ENCODE measurements at regions not wholly inside any gene's neighbourhood (a gene's known extent, or its start where the extent isn't known, plus 50 kb on each side); places are given as distances from the start of the nearest gene placed in this dataset.
A peak's percentile ranks its signal among the peaks of the same experiment; 100 is the strongest.

DNA sequence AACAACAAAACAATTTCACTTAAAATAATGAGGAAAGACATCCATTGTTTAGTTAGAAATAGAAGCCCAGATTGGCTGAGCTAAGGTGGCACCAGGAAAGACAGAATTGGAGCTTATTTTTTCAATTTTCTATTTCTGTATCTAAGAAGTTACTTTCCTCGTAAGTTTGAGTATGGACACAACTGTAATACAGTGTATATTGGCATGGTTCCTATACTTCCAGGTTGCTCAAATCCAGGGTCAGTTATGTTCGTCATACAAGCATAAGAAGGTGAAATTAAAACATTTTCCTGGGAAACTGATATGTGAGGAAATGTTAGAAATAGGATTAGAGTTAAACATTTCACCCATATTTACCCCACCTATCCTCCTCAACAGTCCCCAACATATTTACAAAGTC is 170.4 kb upstream of the AGA start:
- no peak for DNase-seq (ENCODE audit: low read depth)
- H3K4me3 ChIP-seq (ENCODE audit: low read depth, low read length): no peak overlapping the region
- TF ChIP-seq, protein P1, sequence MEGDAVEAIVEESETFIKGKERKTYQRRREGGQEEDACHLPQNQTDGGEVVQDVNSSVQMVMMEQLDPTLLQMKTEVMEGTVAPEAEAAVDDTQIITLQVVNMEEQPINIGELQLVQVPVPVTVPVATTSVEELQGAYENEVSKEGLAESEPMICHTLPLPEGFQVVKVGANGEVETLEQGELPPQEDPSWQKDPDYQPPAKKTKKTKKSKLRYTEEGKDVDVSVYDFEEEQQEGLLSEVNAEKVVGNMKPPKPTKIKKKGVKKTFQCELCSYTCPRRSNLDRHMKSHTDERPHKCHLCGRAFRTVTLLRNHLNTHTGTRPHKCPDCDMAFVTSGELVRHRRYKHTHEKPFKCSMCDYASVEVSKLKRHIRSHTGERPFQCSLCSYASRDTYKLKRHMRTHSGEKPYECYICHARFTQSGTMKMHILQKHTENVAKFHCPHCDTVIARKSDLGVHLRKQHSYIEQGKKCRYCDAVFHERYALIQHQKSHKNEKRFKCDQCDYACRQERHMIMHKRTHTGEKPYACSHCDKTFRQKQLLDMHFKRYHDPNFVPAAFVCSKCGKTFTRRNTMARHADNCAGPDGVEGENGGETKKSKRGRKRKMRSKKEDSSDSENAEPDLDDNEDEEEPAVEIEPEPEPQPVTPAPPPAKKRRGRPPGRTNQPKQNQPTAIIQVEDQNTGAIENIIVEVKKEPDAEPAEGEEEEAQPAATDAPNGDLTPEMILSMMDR (IDR thresholded peaks at IDR 0.05; ENCODE audit: insufficient read depth, low read length): no peak

DNA sequence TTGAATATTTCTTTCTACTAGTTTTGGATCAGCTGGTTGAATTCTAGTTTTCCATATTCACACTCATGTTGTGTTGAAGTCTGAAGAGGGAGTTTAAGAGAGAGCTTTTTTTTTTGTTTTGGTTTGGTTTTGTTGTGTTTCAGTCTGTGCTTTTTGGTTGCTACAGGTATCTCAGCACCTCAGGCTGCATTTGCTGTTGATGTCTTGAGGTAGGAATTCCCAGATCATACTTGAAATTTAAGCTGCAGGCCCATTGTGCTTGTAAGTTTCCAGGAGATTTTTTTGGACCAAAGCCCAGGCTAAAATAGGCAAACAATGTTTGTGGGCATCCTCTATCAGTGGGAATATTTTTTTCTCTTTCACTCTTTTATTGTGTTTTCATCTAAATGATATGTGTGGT is 190.2 kb upstream of the AGA start:
- H3K4me3 ChIP-seq (ENCODE audit: low read depth, low read length): no peak overlapping the region
- TF ChIP-seq, protein P1 (IDR thresholded peaks at IDR 0.05; ENCODE audit: insufficient read depth, low read length): no peak
- peak; percentile 0 for DNase-seq (ENCODE audit: low read depth)

DNA sequence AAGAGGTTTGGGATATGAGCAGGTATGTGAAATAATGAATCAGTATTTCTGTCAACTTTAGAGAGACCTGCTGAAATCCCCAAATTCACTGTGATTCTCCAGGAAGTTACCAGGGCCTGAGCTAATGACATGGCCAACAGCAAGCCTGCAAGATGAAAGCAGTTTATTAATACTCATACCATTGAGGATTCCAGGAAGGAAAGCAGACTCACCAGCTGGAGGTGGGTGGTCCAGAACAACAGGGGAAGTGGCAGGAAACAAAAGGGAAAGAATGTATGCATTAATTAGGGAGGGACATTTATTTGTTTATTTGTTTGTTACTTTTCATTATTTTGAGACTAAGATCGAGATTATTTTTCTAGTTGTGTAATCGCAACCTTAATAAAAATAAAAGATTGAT is 196.6 kb upstream of the AGA start:
- no peak overlapping the region for H3K4me3 ChIP-seq (ENCODE audit: low read depth, low read length)
- TF ChIP-seq, protein P1 (IDR thresholded peaks at IDR 0.05; ENCODE audit: insufficient read depth, low read length): no peak
- DNase-seq (ENCODE audit: low read depth): no peak

DNA sequence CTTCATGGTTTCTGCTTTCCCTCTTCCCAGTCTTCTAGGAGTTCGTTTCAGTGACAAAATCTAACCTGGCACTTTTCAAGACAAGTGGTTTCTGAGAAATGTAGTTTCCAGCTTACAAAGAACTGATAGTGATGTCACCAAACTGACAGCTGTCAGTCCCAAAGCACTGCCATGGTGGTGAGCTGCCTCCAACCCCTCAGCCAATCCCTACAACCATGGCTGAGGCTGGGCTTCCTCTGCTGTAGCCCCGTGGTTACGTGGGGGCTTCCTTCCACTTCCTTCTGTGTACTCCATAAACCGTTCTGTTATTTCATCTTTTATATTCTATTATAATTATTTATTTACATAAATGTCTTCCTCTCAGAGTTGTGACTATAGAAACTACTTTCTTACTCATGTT is 198.6 kb upstream of the AGA start:
- TF ChIP-seq, protein P1 (IDR thresholded peaks at IDR 0.05; ENCODE audit: insufficient read depth, low read length): no peak
- no peak overlapping the region for H3K4me3 ChIP-seq (ENCODE audit: low read depth, low read length)

DNA sequence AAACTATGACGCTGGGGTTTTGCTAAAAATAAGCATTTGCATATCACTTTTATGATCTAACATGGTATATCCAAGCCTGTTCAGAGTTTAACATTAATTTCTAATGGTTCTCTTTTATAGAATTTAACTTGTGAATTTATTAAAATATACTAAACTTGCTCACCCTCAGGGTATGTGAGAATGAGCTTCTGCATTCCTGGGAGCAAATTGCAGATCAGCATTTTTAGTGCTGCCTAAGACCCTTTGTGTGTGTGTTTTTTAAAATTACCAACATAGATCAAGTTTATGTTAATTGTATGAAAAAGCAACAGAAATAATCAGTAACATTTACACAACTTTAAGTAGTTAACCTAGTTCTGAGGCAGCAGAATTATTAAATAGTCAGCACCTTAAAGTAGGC is 218.0 kb upstream of the AGA start:
- H3K4me3 ChIP-seq (ENCODE audit: low read depth, low read length): no peak overlapping the region
- DNase-seq (ENCODE audit: low read depth): no peak
- TF ChIP-seq, protein P1 (IDR thresholded peaks at IDR 0.05; ENCODE audit: insufficient read depth, low read length): no peak

More for the DNA sequence above, 198.6 kb upstream of the AGA start:
- no peak for DNase-seq (ENCODE audit: low read depth)

DNA sequence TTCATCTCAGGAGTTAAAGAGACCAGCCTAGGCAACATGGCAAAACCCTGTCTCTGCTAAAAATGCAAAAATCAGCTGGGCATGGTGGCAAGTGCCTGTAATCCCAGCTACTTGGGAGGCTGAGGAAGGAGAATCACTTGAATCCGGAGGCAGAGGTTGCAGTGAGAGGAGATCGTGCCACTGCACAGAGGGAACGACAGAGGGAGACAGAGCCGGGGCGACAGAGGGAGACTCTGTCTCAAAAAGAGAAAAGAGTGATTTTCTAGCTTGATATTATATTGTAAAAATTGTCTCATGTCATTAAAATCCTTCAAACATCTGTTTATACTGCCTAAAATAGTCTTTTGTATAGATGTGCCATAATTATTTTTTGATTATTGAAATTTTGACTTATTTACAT is 225.4 kb upstream of the AGA start:
- no peak overlapping the region for H3K4me3 ChIP-seq (ENCODE audit: low read depth, low read length)
- DNase-seq (ENCODE audit: low read depth): no peak
- TF ChIP-seq, protein P1 (IDR thresholded peaks at IDR 0.05; ENCODE audit: insufficient read depth, low read length): no peak

DNA sequence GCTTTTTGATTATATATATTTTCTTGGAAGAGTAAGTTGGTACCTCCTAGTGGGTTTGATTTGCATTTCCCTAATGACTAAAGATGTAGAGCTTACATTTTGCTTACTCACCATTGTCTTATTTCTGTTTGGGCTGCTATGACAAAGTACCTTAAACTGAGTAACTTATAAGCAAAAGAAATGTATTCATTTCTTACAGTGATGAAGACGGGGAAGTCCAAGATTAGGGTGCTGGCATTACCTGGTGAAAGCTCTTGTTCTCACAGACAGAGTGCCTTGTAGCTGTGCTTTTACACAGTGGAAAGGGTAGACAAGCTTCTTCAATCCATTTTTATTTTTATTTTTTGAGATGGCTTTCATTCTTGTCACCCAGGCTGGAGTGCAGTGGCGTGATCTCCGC is 229.2 kb upstream of the AGA start:
- TF ChIP-seq, protein P1 (IDR thresholded peaks at IDR 0.05; ENCODE audit: insufficient read depth, low read length): no peak
- DNase-seq (ENCODE audit: low read depth): no peak
- no peak overlapping the region for H3K4me3 ChIP-seq (ENCODE audit: low read depth, low read length)
